Adrenal gland (tissue), 9 donors: ENCODE measurements at regions not wholly inside any gene's neighbourhood (a gene's known extent, or its start where the extent isn't known, plus 50 kb on each side); places are given as distances from the start of the nearest gene placed in this dataset.

Source experiments
- DNase-seq, 7 donors: peaks; one replicate each; pipeline ENCODE4 v3.0.0-alpha.2; 2019 to 2020
- H3K27ac ChIP-seq, 5 donors: fragments of 200-600 bp; sonication (generic) in 4 of 5; 1 replicate in 3 of 5; 2 replicates in 2 of 5; pipeline versions ENCODE4 v1.5.1 to v1.8.0; 2016 to 2020; ENCODE audit warnings: mild to moderate bottlenecking in 1 of 5
- H3K27me3 ChIP-seq: fragments of 200-600 bp; 2 replicates; pipeline ENCODE4 v1.8.0; 2021
- H3K36me3 ChIP-seq, 2 donors: fragments of 200-600 bp; replicated peaks in 1 of 2; 1 replicate in 1 of 2; 2 replicates in 1 of 2; pipeline versions ENCODE4 v1.5.1 to v1.8.0; 2018 to 2022
- H3K4me1 ChIP-seq, 2 donors: fragments of 200-600 bp; replicated peaks in 1 of 2; 1 replicate in 1 of 2; 2 replicates in 1 of 2; pipeline versions ENCODE4 v1.5.1 to v1.8.0; 2018 to 2021
- H3K4me3 ChIP-seq, 4 donors: fragments of 200-600 bp; sonication (generic) in 3 of 4; one replicate each; pipeline ENCODE4 v1.5.1; 2016 to 2018
- H3K9me3 ChIP-seq, 3 donors: fragments of 200-600 bp; sonication (generic) in 1 of 3; replicated peaks in 1 of 3; 1 replicate in 2 of 3; 2 replicates in 1 of 3; pipeline versions ENCODE4 v1.5.1 to v1.8.0; 2016 to 2021
- CTCF ChIP-seq, 6 experiments: fragments of 450-650 bp in 4 of 6; fragments of 200-600 bp in 2 of 6; sonication (generic) in 1 of 6; IDR thresholded peaks; 1 replicate in 5 of 6; 2 replicates in 1 of 6; pipeline versions ENCODE4 v1.5.1 to v1.8.0; 2016 to 2021; ENCODE audit warnings: antibody characterized with exemption in 6 of 6, mild to moderate bottlenecking in 2 of 6, moderate library complexity in 1 of 6
- POLR2A ChIP-seq, 2 donors: fragments of 450-650 bp; IDR thresholded peaks; one replicate each; pipeline ENCODE4 v1.6.1; 2017; ENCODE audit warnings: antibody characterized with exemption in 2 of 2, mild to moderate bottlenecking in 2 of 2, moderate library complexity in 1 of 2
- WGBS, 4 donors: extraction: QIAGEN DNeasy Blood & Tissue Kit in 2 of 4; methylation state at CpG; one replicate each; pipeline versions ENCODE4 v1.1.5 to v1.1.7; 2013 to 2017; 5-methylcytosine and 5-hydroxymethylcytosine counted together
- intact Hi-C, 2 donors: fragments of 100-400 bp; cut with DNase I; formaldehyde crosslinking; loops; one replicate each; pipeline versions ENCODE4 v1.14.1 to v1.15.0; 2022 to 2023
- donor health status: healthy with polysubstance abuse.
- donor health status: Bipolar disorder and iron deficiency.
- donor health status: DM: yes; HTN: yes; CAD: no.
- donor health status: DM: no; HTN: no; CAD: no.
- donor health status: DM: no; HTN: no; CAD: no.

- Histone ChIP-seq H3K4me1 (no peaks in the 10 kb centered on the region), H3K4me3 (no peak overlapping the region), H3K9me3 (no peaks in the 10 kb centered on the region), H3K27ac (no peak overlapping the region), H3K27me3 (no peaks in the 10 kb centered on the region), H3K36me3 (no peaks in the 10 kb centered on the region)
- 78 to 93% (median 86%) methylated on average over 3 of the region's 3 CpGs for WGBS, 4 donors
- DNase-seq: no peak
- intact Hi-C loops: no loop called here
- TF ChIP-seq POLR2A (IDR thresholded peaks at IDR 0.05) (no peak), CTCF (IDR thresholded peaks at IDR 0.05) (no peak)
These were observed 71.2 kb upstream of the TMEM158 start for GRCh38 chr3:45297331-45297730.

- Histone ChIP-seq H3K36me3 (no peaks in the 10 kb centered on the region), H3K4me3 (no peak overlapping the region), H3K27me3 (no peaks in the 10 kb centered on the region), H3K9me3 (no peaks in the 10 kb centered on the region), H3K27ac (no peak overlapping the region), H3K4me1 (no peaks in the 10 kb centered on the region)
- no peak for TF ChIP-seq CTCF (IDR thresholded peaks at IDR 0.05)
- no peak for TF ChIP-seq POLR2A (IDR thresholded peaks at IDR 0.05)
- DNase-seq: no peak
- WGBS, 4 donors: 88 to 98% (median 92%) methylated on average over 1 of the region's 1 CpG
- intact Hi-C loops: no loop called here
These were observed 76.4 kb upstream of the TMEM158 start for GRCh38 chr3:45302470-45302869.

GRCh38 chr3:45306406-45307008, 80.4 kb upstream of the TMEM158 start:
- TF ChIP-seq CTCF (IDR thresholded peaks at IDR 0.05): no peak
- TF ChIP-seq POLR2A (IDR thresholded peaks at IDR 0.05): no peak
- WGBS, 4 donors: 94 to 97% (median 95%) methylated on average over 8 to 37 of the region's 37 CpGs
- H3K4me3 ChIP-seq: no peak overlapping the region
- no peaks in the 10 kb centered on the region for H3K9me3 ChIP-seq
- DNase-seq: no peak
- intact Hi-C loops: no loop called here
- no peaks in the 10 kb centered on the region for H3K27me3 ChIP-seq
- no peaks in the 10 kb centered on the region for H3K4me1 ChIP-seq
- no peaks in the 10 kb centered on the region for H3K36me3 ChIP-seq
- H3K27ac ChIP-seq: no peak overlapping the region

- Histone ChIP-seq H3K4me1 (no peaks in the 10 kb centered on the region), H3K36me3 (no peaks in the 10 kb centered on the region), H3K27ac (no peak overlapping the region), H3K9me3 (no peaks in the 10 kb centered on the region), H3K27me3 (no peaks in the 10 kb centered on the region), H3K4me3 (no peak overlapping the region)
- intact Hi-C loops: no loop called here
- no peak for DNase-seq
- TF ChIP-seq POLR2A (IDR thresholded peaks at IDR 0.05) (no peak), CTCF (IDR thresholded peaks at IDR 0.05) (no peak)
- 77 to 86% (median 82%) methylated on average over 3 of the region's 3 CpGs for WGBS, 4 donors
These were observed 78.5 kb upstream of the LARS2 start for GRCh38 chr3:45309876-45310275.
